ENCODE measurements at regions not wholly inside any gene's neighbourhood (a gene's known extent, or its start where the extent isn't known, plus 50 kb on each side); places are given as distances from the start of the nearest gene placed in this dataset.

DNA sequence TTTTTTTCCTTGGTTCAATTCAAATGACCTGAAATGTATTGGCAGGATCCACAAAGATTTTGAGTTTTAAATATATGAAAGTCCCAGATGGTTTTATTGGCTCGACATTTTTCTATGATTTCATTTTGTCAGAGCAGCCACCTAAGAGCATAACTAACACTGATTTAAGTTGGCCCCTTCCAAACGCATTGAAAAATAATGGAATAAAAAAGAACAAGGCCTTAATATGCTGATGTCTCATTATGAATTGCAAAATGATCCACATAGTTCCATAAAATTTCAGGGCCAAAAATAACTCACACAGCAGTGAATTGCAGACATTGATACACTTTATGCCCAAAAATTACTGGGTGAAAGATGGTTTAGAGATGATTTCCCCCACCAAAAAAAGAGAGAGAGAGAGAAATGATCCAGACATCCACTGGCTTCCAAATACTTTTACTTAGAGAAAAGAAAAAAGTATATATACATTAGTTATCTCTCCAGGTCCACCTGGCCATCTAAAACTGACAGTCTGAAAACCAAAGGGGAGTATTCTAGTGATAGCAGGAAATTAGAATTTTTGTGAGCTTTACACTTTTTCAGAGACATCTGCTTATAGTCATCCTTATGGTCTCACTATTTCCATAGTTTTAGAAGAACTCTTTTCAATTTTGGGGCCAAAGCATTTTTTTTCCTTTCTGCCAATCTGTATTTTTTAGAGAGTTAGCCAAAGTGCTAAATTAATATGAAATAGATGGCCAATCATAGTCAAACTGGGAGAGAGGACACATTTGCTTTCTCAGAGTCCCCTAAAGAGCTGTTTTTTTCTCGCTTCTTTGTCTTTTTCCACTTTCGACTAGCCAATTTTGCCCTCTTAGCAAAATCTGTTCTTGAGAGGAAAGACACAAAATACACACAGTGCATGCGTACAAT is 213.5 kb upstream of the RND3 start:
- H3K4me3 ChIP-seq (ENCODE audit: insufficient read depth, low read depth, low read length), result no peak overlapping the region
- no peaks in the 10 kb centered on the region for H3K27me3 ChIP-seq (ENCODE audit: control insufficient read depth, insufficient read depth, low read length)
- no peak for DNase-seq
- no peaks in the 10 kb centered on the region for H3K36me3 ChIP-seq (replicated peaks; ENCODE audit: control insufficient read depth, insufficient read depth, low read length)

DNA sequence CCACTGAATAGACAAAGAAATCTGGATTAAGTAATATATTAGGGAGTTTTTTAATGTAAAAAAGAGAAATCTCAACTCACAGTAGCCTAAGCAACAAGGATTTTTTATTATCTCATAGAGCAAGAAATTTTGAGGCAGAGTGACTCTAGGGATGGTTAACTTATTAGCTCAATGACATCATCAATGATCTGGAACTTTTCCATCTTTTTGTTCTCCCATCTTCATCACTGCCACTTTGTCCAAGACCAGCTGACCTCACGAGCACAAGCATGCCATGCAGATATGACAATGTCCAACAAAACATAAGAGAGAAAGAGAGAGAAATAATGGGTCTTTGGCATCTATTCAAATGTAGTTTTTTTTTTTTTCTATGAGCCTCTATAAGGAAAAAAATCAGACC is 211.8 kb upstream of the RND3 start:
- no peaks in the 10 kb centered on the region for H3K36me3 ChIP-seq (replicated peaks; ENCODE audit: control insufficient read depth, insufficient read depth, low read length)
- no peak overlapping the region for H3K4me3 ChIP-seq (ENCODE audit: insufficient read depth, low read depth, low read length)
- no peaks in the 10 kb centered on the region for H3K27me3 ChIP-seq (ENCODE audit: control insufficient read depth, insufficient read depth, low read length)
- DNase-seq, result no peak

DNA sequence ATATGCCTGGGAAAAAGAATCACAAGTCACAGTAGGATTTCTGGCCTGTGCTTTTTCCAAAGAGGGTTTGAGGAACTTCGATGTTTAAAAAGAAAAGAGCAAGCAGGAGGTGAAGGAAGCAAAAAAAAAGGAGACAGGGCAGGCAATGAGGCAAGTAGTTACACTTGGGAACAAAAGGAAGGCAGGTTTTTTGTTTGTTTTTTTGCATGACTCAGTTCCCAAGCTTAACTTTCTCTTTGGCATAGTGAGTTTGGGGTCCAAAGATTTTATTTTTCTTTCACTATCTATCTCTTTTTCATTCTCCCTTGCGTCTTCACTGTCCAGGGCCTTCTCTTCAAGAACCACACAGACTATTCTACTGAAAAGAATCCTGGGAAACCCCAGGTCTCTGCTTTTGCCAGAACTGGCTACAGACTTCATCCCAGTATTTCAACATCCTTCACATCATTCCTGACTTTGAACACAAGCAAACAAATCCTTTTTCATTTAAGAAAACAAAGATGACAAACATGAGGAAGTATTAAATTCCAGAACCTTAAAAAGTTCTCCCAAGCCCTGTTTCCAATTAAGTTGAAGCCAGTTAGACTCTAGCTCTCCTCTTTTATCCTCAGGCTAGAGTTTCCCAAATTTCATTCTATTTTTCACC is 210.7 kb upstream of the RND3 start:
- no peak for DNase-seq
- no peaks in the 10 kb centered on the region for H3K27me3 ChIP-seq (ENCODE audit: control insufficient read depth, insufficient read depth, low read length)
- no peak overlapping the region for H3K4me3 ChIP-seq (ENCODE audit: insufficient read depth, low read depth, low read length)
- H3K36me3 ChIP-seq (replicated peaks; ENCODE audit: control insufficient read depth, insufficient read depth, low read length), result no peaks in the 10 kb centered on the region

DNA sequence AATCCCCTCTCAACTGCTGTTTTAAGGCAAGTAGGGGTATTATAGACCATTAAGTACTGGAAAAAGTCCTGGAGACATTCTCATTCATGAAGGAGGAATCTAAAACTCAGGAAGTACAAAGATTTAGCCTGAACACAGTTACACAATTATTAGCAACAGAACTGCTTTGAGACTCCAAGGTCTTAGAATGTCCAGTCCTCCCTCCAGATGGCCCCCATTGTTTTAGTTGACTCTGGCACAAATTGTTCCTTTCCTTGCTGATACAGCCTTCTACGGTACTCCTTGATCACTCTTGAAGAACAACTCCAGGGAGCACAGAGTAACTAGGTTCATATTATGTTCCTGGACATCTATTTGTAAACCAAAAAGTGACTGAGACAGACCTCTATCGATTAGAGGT is 210.1 kb upstream of the RND3 start:
- Histone ChIP-seq H3K36me3 (replicated peaks; ENCODE audit: control insufficient read depth, insufficient read depth, low read length) (no peaks in the 10 kb centered on the region), H3K27me3 (ENCODE audit: control insufficient read depth, insufficient read depth, low read length) (no peaks in the 10 kb centered on the region), H3K4me3 (ENCODE audit: insufficient read depth, low read depth, low read length) (no peak overlapping the region)
- DNase-seq, result no peak

DNA sequence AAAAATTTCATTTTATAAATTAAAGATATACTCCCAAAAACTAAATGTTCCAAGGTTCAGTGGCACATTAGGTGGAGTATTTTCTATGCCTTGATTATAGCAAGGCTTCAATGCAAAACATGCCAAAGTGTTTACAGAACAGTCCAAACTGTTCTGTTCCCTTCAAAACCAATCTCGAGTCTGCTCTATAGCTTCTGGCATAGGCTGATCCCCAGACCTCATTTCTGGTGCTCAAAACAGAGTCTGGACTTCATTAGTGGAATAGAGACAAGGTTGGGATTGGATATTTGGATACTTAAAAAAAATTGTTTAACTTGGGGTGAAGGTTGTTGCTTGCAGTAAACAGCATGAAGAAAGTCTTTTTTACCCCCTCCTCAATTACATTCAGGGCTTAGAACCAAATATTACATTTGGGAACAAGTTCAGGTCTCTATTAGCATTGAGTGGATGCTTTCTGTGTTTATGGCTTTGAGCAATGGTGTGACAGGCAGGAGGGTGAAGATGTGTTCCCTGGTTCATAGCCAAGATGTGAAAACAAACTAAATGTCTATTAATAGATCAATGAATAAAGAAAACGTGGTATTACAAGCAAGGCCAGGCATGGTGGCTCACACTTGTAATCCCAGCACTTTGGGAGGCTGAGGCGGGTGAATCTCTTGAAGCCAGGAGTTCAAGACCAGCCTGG is 208.1 kb upstream of the RND3 start:
- DNase-seq, result no peak
- H3K36me3 ChIP-seq (replicated peaks; ENCODE audit: control insufficient read depth, insufficient read depth, low read length), result no peaks in the 10 kb centered on the region

DNA sequence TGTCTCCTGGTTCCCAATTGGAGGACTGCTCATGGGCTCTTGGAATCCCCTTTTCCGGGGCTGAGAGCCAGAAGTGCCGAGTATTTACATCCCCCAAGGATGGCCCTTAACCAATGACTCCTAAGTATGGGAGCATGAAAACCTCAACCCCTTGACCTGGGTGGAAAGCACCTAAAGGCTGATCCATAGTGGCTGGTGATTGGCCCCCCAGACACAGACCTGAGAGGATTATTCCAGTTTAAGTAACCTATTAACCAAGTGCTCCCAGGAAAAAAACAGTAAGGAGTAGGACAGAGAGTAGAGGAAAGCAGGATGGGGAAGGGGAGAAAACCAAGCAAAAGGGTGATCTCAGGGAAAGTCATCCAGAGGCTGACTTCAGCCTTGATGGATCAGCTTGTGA is 206.1 kb upstream of the RND3 start:
- Histone ChIP-seq H3K4me3 (ENCODE audit: insufficient read depth, low read depth, low read length) (no peak overlapping the region), H3K27me3 (ENCODE audit: control insufficient read depth, insufficient read depth, low read length) (no peaks in the 10 kb centered on the region), H3K36me3 (replicated peaks; ENCODE audit: control insufficient read depth, insufficient read depth, low read length) (no peaks in the 10 kb centered on the region)
- no peak for DNase-seq

More for the DNA sequence above, 208.1 kb upstream of the RND3 start:
- Histone ChIP-seq H3K4me3 (ENCODE audit: insufficient read depth, low read depth, low read length) (no peak overlapping the region), H3K27me3 (ENCODE audit: control insufficient read depth, insufficient read depth, low read length) (no peaks in the 10 kb centered on the region)

DNA sequence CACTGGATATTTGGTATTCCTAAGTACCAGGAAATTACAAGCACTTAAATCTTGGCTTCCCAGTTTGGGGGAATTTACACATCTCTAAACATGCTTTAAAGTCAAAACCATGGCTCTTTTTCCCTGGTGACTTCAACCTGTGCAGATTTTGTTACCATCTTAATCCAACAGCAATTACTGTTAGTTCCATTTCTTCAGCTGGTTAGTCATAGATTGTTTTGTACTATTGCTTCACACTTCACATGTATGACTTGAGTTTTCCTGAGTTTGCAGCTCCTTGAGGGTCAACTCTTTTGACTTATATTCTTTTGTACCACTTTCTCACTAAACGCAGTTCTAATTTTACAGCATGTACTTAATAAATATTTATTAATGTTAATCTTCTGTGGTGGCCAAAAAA is 203.4 kb upstream of the RND3 start:
- no peaks in the 10 kb centered on the region for H3K36me3 ChIP-seq (replicated peaks; ENCODE audit: control insufficient read depth, insufficient read depth, low read length)
- DNase-seq, result no peak
- no peaks in the 10 kb centered on the region for H3K27me3 ChIP-seq (ENCODE audit: control insufficient read depth, insufficient read depth, low read length)
- no peak overlapping the region for H3K4me3 ChIP-seq (ENCODE audit: insufficient read depth, low read depth, low read length)

DNA sequence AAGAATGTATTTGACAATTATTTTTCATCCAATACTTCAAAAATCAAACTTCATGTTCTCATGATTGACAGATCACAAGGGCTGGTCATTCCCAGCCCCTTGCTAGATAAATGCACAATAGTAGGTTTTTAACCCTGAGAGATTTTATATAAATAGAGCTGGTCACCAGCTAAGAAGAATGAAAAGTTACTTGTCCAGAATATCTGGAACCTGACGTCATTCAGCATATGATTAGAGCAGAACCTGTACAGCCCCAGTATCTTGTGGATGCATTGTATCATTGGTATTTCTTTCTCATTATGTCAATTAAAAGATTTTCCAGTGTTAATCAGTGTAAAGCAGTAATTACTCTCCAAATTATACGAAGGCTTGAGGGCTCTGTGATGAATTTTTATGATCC is 202.8 kb upstream of the RND3 start:
- Histone ChIP-seq H3K36me3 (replicated peaks; ENCODE audit: control insufficient read depth, insufficient read depth, low read length) (no peaks in the 10 kb centered on the region), H3K27me3 (ENCODE audit: control insufficient read depth, insufficient read depth, low read length) (no peaks in the 10 kb centered on the region), H3K4me3 (ENCODE audit: insufficient read depth, low read depth, low read length) (no peak overlapping the region)
- no peak for DNase-seq

DNA sequence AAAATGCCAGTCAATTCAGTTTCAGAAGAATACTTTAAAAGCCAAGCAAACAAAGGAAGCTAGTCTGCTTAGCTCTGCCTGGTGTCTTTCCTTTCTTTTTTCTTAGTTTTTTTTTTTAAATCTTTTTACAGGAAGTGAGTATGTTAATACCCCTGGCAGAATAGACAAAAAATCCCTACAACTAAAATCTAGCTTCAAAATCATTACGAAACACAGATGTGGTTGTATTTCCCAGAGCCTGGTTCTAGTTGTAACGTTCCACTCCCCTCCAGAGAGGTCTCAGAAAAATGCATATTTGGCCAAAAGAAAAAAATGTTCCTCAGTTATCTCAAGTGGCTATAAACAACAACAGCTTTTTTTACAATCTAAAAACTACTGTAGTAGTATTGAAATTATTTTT is 202.1 kb upstream of the RND3 start:
- Histone ChIP-seq H3K36me3 (replicated peaks; ENCODE audit: control insufficient read depth, insufficient read depth, low read length) (no peaks in the 10 kb centered on the region), H3K27me3 (ENCODE audit: control insufficient read depth, insufficient read depth, low read length) (no peaks in the 10 kb centered on the region), H3K4me3 (ENCODE audit: insufficient read depth, low read depth, low read length) (no peak overlapping the region)
- no peak for DNase-seq

DNA sequence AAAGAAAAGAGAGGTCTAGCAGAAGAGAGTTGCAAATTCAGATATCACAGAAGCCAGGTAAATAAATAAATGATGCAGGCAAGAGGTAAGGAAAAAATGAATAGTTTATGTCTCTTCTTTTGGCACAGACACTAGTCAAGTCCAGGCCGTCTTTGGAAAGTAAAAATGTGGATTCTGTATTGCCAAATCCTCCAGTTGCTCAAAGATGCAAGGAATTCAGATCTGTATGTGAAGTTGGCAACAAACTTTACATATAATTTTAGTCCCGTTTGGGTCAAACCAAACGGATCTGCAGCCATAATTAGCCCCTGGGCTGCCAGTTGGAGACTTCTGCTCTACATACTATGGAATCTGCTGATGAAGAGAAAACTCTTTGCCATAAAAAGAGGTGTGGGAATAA is 200.5 kb upstream of the RND3 start:
- H3K27me3 ChIP-seq (ENCODE audit: control insufficient read depth, insufficient read depth, low read length), result no peaks in the 10 kb centered on the region
- no peak overlapping the region for H3K4me3 ChIP-seq (ENCODE audit: insufficient read depth, low read depth, low read length)
- no peaks in the 10 kb centered on the region for H3K36me3 ChIP-seq (replicated peaks; ENCODE audit: control insufficient read depth, insufficient read depth, low read length)
- DNase-seq, result no peak

DNA sequence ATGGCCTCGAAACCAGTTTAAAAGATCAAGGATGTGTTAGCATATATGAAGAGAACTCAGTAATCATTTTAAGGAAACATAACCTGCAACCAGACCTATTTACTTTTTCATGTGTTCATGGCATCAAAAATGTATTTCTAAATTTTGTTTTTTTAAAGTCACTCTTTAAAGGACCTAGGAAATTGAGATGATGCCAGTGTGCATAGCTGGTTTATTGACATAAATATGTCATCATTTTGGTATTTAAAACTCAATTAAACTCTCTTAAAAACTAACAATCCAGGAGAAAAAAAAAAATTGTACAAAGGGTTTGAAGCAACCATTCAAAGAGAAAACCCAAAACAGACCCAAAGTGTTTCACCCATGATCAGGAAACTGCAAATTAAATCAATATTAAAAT is 198.9 kb upstream of the RND3 start:
- no peaks in the 10 kb centered on the region for H3K27me3 ChIP-seq (ENCODE audit: control insufficient read depth, insufficient read depth, low read length)
- H3K36me3 ChIP-seq (replicated peaks; ENCODE audit: control insufficient read depth, insufficient read depth, low read length), result no peaks in the 10 kb centered on the region
- no peak for DNase-seq
- H3K4me3 ChIP-seq (ENCODE audit: insufficient read depth, low read depth, low read length), result no peak overlapping the region

DNA sequence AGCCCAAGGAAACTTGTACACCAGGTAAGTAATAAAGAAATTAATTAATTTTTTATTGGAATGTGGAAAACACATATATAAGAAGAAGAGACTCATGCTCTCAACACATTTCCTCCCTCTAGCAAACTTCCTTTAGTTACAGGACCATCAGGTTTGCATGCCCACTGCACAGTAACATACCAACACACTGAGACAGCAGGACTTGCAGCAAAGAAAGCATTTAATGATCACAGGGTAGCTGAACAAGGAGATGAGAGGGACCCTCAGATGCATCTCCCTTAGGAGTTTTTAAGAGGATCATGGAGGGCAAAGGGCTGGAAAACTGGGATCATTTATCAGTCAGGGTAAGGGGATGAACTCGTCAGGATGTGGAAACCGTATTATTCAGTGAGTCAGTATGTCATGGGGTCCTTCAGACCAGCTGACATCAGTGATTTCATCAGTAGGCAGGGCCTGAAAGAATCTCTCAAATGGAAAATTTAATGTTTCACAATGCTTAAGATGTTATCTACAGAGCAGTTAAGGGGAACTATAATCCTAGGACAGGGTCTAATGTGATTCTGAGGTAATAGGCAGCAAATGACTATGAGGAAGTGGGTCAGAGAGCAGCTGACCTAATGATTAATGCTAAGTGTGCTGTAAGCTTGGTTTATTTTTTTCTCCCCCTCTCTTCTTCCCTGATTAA is 193.8 kb upstream of the RND3 start:
- no peak overlapping the region for H3K4me3 ChIP-seq (ENCODE audit: insufficient read depth, low read depth, low read length)

DNA sequence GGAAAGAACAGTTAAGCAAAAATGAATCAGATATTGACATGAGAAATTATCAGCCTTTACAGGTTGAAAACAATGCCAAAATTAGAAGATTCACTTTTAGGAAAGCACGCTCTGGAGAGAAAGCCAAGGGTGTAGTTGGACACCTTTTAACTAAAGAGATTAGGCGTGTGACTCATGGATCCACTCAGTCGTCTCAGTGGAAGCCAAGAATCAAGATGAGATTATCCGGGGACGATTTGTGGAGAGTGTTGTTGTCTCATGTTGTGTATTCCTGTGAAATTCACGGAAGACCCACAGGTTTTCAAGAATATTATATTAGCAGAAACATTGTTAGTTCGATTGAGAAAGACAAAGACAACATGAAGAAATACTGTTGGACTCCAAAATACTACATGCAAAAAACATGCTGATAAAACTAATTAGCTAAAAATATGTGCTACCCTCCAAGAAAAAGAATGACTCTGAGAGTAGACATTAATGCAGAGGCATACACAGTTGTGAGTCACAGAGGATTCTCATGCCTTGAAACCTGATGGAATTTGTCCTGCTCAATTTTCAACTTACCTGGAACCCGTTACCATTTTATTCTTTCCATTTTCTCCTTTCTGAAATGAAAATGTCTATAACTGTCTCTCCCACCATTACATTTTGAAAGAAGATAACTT is 192.1 kb upstream of the RND3 start:
- no peak for DNase-seq
- Histone ChIP-seq H3K4me3 (ENCODE audit: insufficient read depth, low read depth, low read length) (no peak overlapping the region), H3K36me3 (replicated peaks; ENCODE audit: control insufficient read depth, insufficient read depth, low read length) (no peaks in the 10 kb centered on the region), H3K27me3 (ENCODE audit: control insufficient read depth, insufficient read depth, low read length) (no peaks in the 10 kb centered on the region)

More for the DNA sequence above, 193.8 kb upstream of the RND3 start:
- Histone ChIP-seq H3K36me3 (replicated peaks; ENCODE audit: control insufficient read depth, insufficient read depth, low read length) (no peaks in the 10 kb centered on the region), H3K27me3 (ENCODE audit: control insufficient read depth, insufficient read depth, low read length) (no peaks in the 10 kb centered on the region)
- DNase-seq, result no peak

DNA sequence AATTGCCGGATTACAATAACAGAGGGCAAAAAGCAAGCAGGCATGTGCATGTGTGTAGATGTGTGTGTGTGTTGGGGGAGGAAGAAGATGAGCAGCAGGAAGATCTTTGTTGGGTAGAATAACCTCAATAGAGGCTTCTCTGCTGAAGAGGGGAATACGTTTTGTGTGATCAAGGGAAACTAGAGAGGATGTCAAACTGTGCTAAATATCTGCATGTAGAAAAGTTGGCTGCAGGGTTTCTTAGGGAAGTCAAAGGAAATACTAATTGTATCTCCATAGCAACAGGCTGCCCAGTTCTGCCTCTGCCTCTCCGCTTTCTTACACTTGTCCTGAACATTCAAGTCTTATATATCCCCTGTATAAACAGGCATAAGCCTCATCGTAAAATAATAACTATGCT is 190.1 kb upstream of the RND3 start:
- Histone ChIP-seq H3K27me3 (ENCODE audit: control insufficient read depth, insufficient read depth, low read length) (no peaks in the 10 kb centered on the region), H3K4me3 (ENCODE audit: insufficient read depth, low read depth, low read length) (no peak overlapping the region), H3K36me3 (replicated peaks; ENCODE audit: control insufficient read depth, insufficient read depth, low read length) (no peaks in the 10 kb centered on the region)
- no peak for DNase-seq

Measured in H7 (cell line).